Activated CD4-positive, alpha-beta T cell treated with anti-CD3 and anti-CD28 coated beads, Interleukin-2, amount 10 ng/mL, durations not matched to agents 7 days and 5 days (primary cell): ENCODE measurements at regions not wholly inside any gene's neighbourhood (a gene's known extent, or its start where the extent isn't known, plus 50 kb on each side); places are given as distances from the start of the nearest gene placed in this dataset.

Source experiments
- CTCF ChIA-PET: fragments of 350-600 bp; sonication (Branson Sonifier 250); formaldehyde crosslinking; loops from one replicate; lab custom pipeline; 2021; ENCODE audit warnings: antibody characterized with exemption; lab: Charles Lee
- POLR2A ChIA-PET: fragments of 350-600 bp; sonication (Branson Sonifier 250); formaldehyde crosslinking; loops from one replicate; lab custom pipeline; 2021; ENCODE audit warnings: antibody characterized with exemption; lab: Charles Lee
- DNase-seq: peaks from one replicate; pipeline ENCODE4 v3.0.0-alpha.2; 2020
- H3K27ac Mint-ChIP-seq: one replicate; pipeline ENCODE4 v1.8.0; 2021; ENCODE audit warnings: mild to moderate bottlenecking, moderate library complexity, mixed read lengths
- H3K27me3 Mint-ChIP-seq: one replicate; pipeline ENCODE4 v1.8.0; 2021; ENCODE audit warnings: mixed read lengths
- H3K36me3 Mint-ChIP-seq: one replicate; pipeline ENCODE4 v1.8.0; 2021; ENCODE audit warnings: low read depth, mixed read lengths
- H3K4me1 Mint-ChIP-seq: one replicate; pipeline ENCODE4 v1.8.0; 2021; ENCODE audit warnings: mixed read lengths
- H3K4me3 Mint-ChIP-seq: one replicate; pipeline ENCODE4 v1.8.0; 2021; ENCODE audit warnings: mild to moderate bottlenecking, moderate library complexity, mixed read lengths
- H3K9me3 Mint-ChIP-seq: one replicate; pipeline ENCODE4 v1.8.0; 2021; ENCODE audit warnings: mixed read lengths

DNA sequence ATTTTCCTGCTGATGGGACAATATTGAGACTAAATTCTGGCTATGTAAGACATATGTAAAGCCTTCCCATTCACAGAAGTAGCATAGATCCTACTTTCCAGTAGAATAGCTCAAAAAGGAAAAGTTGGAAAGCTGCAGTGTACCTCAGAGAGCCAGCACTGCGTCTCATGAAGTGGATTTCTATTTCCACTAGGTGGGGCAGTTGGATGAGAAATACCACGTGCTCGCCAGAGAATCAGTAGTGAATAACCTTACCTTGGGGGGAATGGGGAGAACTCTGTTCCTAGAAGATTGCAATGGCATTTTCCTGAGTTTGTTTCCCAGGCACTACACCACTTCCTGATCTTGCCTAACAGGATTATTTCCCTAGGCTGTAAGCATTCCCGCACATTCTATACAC lies 907.1 kb downstream of the FSTL5 start:
- no peak overlapping the region for H3K4me3 Mint-ChIP-seq
- ChIA-PET POLR2A (no interaction called here), CTCF (no interaction called here)
- no peak overlapping the region for H3K27ac Mint-ChIP-seq
- no peaks in the 10 kb centered on the region for H3K27me3 Mint-ChIP-seq
- H3K9me3 Mint-ChIP-seq, result peaks cover 19% of the 10 kb centered on the region
- DNase-seq, result no peak
- H3K4me1 Mint-ChIP-seq, result no peaks in the 10 kb centered on the region
- H3K36me3 Mint-ChIP-seq, result peaks cover 2% of the 10 kb centered on the region

DNA sequence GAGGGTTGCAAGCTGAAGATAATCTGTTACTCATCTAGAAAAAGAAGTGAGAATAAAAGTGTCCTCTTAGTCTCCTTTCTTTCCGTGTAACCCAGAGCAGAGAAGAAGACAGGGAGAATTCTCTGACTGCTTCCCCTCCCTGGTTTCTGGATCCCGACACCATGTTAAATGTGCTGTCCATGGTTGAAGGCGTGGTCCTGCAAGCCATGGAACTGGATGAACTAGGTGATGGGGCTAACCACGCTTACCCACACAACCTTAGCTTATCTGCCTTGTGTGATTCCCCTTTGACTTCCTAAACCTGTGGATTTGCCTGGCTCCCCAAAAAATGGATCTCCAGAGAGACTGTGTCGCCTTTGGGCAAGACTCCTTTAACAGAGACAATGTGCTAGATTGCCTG lies 907.6 kb downstream of the FSTL5 start:
- Mint-ChIP-seq H3K4me3 (no peak overlapping the region), H3K36me3 (peaks cover 2% of the 10 kb centered on the region), H3K27ac (no peak overlapping the region), H3K9me3 (peaks cover 19% of the 10 kb centered on the region), H3K27me3 (no peaks in the 10 kb centered on the region), H3K4me1 (no peaks in the 10 kb centered on the region)
- POLR2A ChIA-PET, result no interaction called here
- no peak for DNase-seq
- CTCF ChIA-PET, result no interaction called here

GRCh38 chr4:161254375-161254774 lies 909.4 kb downstream of the FSTL5 start:
- Mint-ChIP-seq H3K36me3 (peaks cover 2% of the 10 kb centered on the region), H3K4me1 (no peaks in the 10 kb centered on the region), H3K9me3 (peaks cover 15% of the 10 kb centered on the region), H3K4me3 (no peak overlapping the region), H3K27ac (no peak overlapping the region), H3K27me3 (no peaks in the 10 kb centered on the region)
- POLR2A ChIA-PET, result interaction anchor here (0.6 kb wide), 1 partner anchor 1907 kb away, joined by 7 read pairs; no protein-coding TSS in a partner anchor
- DNase-seq, result no peak
- CTCF ChIA-PET, result interaction anchor here (0.6 kb wide), 1 partner anchor 969 kb away, joined by 3 read pairs; no protein-coding TSS in a partner anchor

- Mint-ChIP-seq H3K4me3 (no peak overlapping the region), H3K36me3 (peaks cover 2% of the 10 kb centered on the region), H3K27me3 (no peaks in the 10 kb centered on the region), H3K4me1 (no peaks in the 10 kb centered on the region), H3K27ac (no peak overlapping the region), H3K9me3 (peaks cover 15% of the 10 kb centered on the region)
- CTCF ChIA-PET, result no interaction called here
- POLR2A ChIA-PET, result no interaction called here
- DNase-seq, result no peak
Measured at GRCh38 chr4:161252520-161253141, 911.2 kb downstream of the FSTL5 start.

DNA sequence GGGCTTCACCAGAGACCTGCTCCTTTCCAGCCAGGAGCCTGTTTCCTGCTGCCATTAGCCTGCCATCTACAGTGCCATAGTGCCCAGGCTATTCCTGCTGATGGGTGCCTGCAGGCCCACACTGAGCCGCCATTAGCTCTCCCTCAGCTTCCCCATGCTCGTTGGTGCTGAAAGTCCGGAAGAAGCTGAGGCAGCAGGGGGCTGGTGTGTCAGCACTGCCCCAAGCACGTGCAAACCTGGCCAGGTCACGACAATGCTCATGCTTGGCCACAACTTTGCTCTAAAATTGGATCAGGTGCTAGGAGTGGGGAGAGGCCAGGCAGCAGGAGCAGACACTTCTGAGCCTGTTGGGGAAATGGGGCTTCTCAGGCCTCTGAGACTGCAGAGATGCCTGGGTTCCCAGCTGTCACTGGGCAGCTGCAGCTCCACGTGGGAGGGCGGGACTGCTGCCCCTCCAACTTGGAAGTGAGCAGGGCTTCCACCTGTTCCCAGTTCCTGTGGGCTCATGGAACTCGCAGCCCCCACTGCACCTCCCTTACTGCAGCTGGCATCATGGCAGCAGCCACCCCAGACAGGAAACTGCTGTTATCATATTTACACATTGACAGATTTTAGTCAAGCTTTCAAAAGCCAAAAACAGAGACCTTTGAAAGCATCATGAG lies 913.9 kb downstream of the FSTL5 start:
- Mint-ChIP-seq H3K27me3 (no peaks in the 10 kb centered on the region), H3K4me1 (no peaks in the 10 kb centered on the region), H3K4me3 (no peak overlapping the region), H3K36me3 (no peaks in the 10 kb centered on the region), H3K27ac (no peak overlapping the region), H3K9me3 (no peaks in the 10 kb centered on the region)
- CTCF ChIA-PET, result no interaction called here
- POLR2A ChIA-PET, result no interaction called here
- DNase-seq, result no peak

- Mint-ChIP-seq H3K9me3 (no peaks in the 10 kb centered on the region), H3K27ac (no peak overlapping the region), H3K36me3 (no peaks in the 10 kb centered on the region), H3K27me3 (no peaks in the 10 kb centered on the region), H3K4me1 (no peaks in the 10 kb centered on the region), H3K4me3 (no peak overlapping the region)
- ChIA-PET CTCF (no interaction called here), POLR2A (no interaction called here)
- DNase-seq, result no peak
Measured at GRCh38 chr4:161248880-161249279, 914.9 kb downstream of the FSTL5 start.

DNA sequence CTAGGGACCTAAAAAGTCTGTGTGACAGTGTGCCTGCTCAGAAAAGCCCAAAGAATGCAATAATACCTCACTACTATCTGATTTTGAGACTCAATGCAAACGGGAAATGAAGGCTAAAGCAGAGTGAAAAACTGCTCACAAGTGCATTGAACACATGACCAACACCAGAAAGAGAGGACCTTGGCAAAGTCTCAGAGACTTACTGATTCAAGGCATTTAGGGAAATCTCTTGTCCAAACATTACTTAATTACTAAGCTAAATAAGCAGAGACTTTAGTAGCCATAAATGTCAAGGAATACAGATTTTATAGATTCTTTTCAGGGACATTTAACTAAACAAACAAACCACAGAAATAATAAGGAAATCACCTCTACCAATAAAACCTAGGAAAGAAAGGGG lies 916.0 kb downstream of the FSTL5 start:
- H3K27me3 Mint-ChIP-seq, result no peaks in the 10 kb centered on the region
- ChIA-PET POLR2A (no interaction called here), CTCF (no interaction called here)
- H3K27ac Mint-ChIP-seq, result no peak overlapping the region
- DNase-seq, result no peak
- no peak overlapping the region for H3K4me3 Mint-ChIP-seq
- no peaks in the 10 kb centered on the region for H3K4me1 Mint-ChIP-seq
- H3K36me3 Mint-ChIP-seq, result no peaks in the 10 kb centered on the region
- no peaks in the 10 kb centered on the region for H3K9me3 Mint-ChIP-seq

- H3K9me3 Mint-ChIP-seq, result peaks cover 2% of the 10 kb centered on the region
- ChIA-PET POLR2A (no interaction called here), CTCF (no interaction called here)
- H3K27me3 Mint-ChIP-seq, result no peaks in the 10 kb centered on the region
- H3K4me3 Mint-ChIP-seq, result no peak overlapping the region
- H3K4me1 Mint-ChIP-seq, result no peaks in the 10 kb centered on the region
- no peak overlapping the region for H3K27ac Mint-ChIP-seq
- no peak for DNase-seq
- no peaks in the 10 kb centered on the region for H3K36me3 Mint-ChIP-seq
Measured at GRCh38 chr4:161238033-161238432, 925.8 kb downstream of the FSTL5 start.

DNA sequence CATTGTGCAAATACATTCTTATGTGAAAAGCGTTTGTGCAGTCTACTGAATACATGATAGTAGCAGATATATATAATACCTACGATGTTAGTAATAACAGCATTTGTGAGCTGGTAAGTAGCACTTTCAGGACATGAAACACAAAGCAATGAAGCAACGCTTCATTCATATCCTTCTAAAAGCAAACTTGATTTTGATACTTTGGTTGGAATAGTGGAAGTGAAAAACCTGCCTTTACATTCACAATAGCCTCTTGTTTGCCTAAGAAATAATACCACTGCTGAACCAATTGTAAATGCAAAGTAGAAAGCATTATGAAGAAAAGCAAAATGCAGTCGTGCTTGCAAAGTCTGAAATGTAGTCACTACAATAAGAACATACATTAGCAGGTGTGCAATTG lies 926.3 kb downstream of the FSTL5 start:
- Mint-ChIP-seq H3K4me1 (no peaks in the 10 kb centered on the region), H3K27ac (no peak overlapping the region), H3K9me3 (peaks cover 2% of the 10 kb centered on the region), H3K27me3 (no peaks in the 10 kb centered on the region), H3K4me3 (no peak overlapping the region), H3K36me3 (no peaks in the 10 kb centered on the region)
- ChIA-PET CTCF (no interaction called here), POLR2A (no interaction called here)
- no peak for DNase-seq

DNA sequence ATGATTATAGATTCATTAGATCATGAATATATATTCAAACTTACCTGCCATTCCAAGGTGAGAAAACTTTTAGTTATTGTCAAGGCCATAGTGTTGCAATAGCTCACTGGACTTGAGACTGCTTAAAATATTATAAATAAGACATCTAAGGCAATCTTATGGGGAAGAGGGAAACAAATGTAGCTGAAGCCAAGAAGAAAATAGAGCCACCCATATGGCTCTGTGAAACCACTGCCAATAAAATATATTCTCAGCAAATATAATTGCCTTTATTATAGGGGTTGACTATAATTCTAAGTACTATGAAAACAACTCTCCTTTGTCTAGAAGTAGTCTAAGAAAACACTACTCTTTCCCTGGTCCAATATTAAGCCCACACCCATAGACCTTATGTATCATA lies 938.5 kb downstream of the FSTL5 start:
- DNase-seq, result no peak
- Mint-ChIP-seq H3K36me3 (no peaks in the 10 kb centered on the region), H3K9me3 (peaks cover 12% of the 10 kb centered on the region), H3K27me3 (no peaks in the 10 kb centered on the region), H3K4me3 (no peak overlapping the region), H3K4me1 (no peaks in the 10 kb centered on the region), H3K27ac (no peak overlapping the region)
- ChIA-PET CTCF (no interaction called here), POLR2A (no interaction called here)

GRCh38 chr4:161222889-161223288 lies 940.9 kb downstream of the FSTL5 start:
- H3K4me3 Mint-ChIP-seq, result no peak overlapping the region
- DNase-seq, result no peak
- no peaks in the 10 kb centered on the region for H3K36me3 Mint-ChIP-seq
- ChIA-PET CTCF (no interaction called here), POLR2A (no interaction called here)
- no peaks in the 10 kb centered on the region for H3K4me1 Mint-ChIP-seq
- no peaks in the 10 kb centered on the region for H3K27me3 Mint-ChIP-seq
- H3K27ac Mint-ChIP-seq, result no peak overlapping the region
- H3K9me3 Mint-ChIP-seq, result peaks cover 6% of the 10 kb centered on the region

- ChIA-PET CTCF (no interaction called here), POLR2A (no interaction called here)
- no peak for DNase-seq
- Mint-ChIP-seq H3K36me3 (no peaks in the 10 kb centered on the region), H3K27ac (no peak overlapping the region), H3K27me3 (no peaks in the 10 kb centered on the region), H3K4me1 (no peaks in the 10 kb centered on the region), H3K4me3 (no peak overlapping the region), H3K9me3 (peaks cover 8% of the 10 kb centered on the region)
Measured at GRCh38 chr4:161208564-161208963, 955.2 kb downstream of the FSTL5 start.

DNA sequence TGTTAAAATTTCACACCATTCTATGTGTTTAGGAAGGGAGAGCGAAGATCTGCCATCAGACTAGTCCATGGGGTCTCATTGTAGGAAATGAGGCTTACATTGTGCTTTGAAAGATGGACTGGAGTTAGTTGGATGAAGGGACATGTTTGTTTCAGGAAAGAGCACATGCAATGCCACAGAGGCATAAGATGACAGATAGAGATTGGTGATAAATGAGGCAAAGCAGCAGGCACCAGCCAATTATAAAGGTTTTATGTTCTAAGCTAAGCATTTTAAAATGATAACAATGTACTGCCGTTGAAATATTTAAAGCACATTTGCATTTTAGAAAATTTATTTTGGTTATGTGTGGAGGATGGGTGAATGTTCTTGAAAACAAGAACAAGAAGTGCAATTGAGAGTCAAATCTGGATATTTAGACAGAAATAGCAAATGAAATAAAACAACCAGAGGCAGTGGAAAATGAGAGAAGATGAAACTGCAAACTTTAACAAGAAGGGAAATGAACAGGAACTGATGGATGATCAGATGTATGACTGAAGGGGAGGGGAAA lies 957.2 kb downstream of the FSTL5 start:
- Mint-ChIP-seq H3K27ac (no peak overlapping the region), H3K36me3 (no peaks in the 10 kb centered on the region), H3K4me3 (no peak overlapping the region), H3K9me3 (peaks cover 3% of the 10 kb centered on the region), H3K27me3 (no peaks in the 10 kb centered on the region), H3K4me1 (no peaks in the 10 kb centered on the region)
- CTCF ChIA-PET, result no interaction called here
- no peak for DNase-seq
- POLR2A ChIA-PET, result no interaction called here
